ENCODE measurements at regions not wholly inside any gene's neighbourhood (a gene's known extent, or its start where the extent isn't known, plus 50 kb on each side); places are given as distances from the start of the nearest gene placed in this dataset.

GRCh38 chr12:105977236-105977635 is 161.5 kb downstream of the NUAK1 start:
- TF ChIP-seq CTCF (IDR thresholded peaks at IDR 0.05; ENCODE audit: insufficient read depth, low read length), result no peak
- no peak overlapping the region for H3K4me3 ChIP-seq (ENCODE audit: low read depth, low read length)
- DNase-seq (ENCODE audit: low read depth), result no peak

DNA sequence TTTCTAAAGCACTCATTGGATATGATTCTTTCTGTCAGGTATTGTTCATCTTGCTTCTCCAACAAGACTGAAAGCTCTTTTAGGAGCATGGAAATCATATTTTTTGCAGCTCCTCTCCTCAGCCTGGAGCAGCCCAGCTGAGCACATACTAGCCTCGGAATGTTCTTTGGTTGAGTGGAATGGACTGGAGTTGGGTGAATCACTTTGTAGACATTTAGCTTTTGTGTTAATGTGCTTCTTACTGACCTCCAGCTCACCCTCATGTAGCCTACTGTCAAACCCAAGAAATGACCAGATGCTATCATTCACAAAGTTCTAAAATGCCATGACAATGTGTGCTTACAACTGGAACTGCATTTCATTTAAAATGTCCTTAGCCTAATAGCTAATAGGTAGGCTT is 161.1 kb downstream of the NUAK1 start:
- peak; percentile 39 for DNase-seq (ENCODE audit: low read depth)
- H3K4me3 ChIP-seq (ENCODE audit: low read depth, low read length), result no peak overlapping the region
- no peak for TF ChIP-seq CTCF (IDR thresholded peaks at IDR 0.05; ENCODE audit: insufficient read depth, low read length)

DNA sequence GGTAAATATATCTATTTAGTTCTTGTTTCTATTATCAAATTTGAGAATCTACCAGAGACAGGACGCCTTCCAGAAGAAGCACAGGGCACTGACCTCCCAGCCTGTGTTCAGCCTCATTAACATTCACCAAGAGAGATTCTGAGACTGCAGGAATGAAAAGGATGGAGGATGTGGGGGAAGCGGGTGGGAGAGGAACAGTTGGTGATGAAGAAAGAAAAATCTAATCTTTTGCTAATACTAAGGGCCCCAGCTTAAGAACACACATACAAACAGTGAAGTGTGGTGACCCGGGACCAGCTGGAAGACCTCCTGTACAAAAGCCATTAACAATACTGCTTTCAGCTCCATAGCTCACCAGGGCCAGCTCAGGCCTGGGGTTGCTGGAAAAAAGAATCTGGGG is 160.5 kb downstream of the NUAK1 start:
- no peak overlapping the region for H3K4me3 ChIP-seq (ENCODE audit: low read depth, low read length)
- DNase-seq (ENCODE audit: low read depth), result no peak
- TF ChIP-seq CTCF (IDR thresholded peaks at IDR 0.05; ENCODE audit: insufficient read depth, low read length), result no peak

DNA sequence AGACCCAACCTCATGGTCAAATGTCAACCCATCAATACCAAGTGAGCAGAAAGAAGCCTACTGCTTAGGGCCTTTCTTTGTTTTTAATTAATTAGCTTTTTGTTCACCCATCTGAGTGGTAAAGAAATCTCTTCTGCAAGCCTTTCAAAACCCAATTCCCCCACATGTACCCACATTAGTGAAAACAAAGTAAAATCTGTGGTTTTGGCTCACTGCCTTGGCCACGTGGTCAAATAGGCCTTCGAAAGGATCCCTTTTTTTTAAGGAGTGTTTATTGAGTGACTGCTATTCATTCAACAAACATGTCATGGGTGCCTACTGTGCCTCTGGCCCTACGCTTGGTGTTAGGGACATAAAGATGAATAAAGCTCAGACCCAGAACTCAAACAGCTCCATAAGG is 160.1 kb downstream of the NUAK1 start:
- no peak for DNase-seq (ENCODE audit: low read depth)
- TF ChIP-seq CTCF (IDR thresholded peaks at IDR 0.05; ENCODE audit: insufficient read depth, low read length), result no peak
- H3K4me3 ChIP-seq (ENCODE audit: low read depth, low read length), result no peak overlapping the region

DNA sequence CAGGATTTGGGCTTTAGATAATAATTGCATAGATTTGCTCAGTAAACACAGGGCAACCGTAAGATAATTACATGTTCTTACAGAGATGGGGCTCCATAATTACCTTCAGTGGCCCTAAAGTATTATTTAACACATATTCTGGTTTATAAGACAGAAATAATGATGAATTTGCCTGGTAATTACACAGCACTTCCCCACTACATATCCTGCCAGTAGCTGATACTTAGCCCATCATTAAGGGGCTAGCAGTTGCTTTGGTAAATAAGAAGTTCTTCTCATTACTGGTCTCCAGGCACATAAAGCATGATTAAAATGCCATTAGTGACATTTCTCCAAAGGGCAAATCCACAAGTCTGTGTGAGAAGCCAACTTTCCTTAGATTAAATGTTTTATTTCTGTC is 158.7 kb downstream of the NUAK1 start:
- TF ChIP-seq CTCF (IDR thresholded peaks at IDR 0.05; ENCODE audit: insufficient read depth, low read length), result no peak
- H3K4me3 ChIP-seq (ENCODE audit: low read depth, low read length), result no peak overlapping the region
- no peak for DNase-seq (ENCODE audit: low read depth)

DNA sequence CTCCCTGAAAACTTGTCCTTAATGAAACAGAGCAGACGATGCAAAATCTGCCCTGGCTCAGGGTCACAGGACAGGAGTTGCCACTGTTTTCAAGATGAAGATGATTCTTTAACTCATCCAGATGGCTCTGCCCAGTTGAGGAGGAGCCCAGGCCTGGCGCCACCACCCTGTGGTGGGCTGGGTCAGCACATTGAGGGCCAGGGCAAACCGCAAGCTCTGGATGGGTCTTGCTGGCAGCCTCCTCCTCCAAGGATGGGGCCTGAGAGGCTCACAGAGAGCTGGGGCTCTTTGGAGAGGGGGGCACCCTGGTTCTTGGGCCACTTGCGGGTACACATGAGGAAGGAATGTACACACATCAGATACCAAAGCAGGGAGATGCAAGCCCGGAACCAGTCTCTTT is 158.2 kb downstream of the NUAK1 start:
- TF ChIP-seq CTCF (IDR thresholded peaks at IDR 0.05; ENCODE audit: insufficient read depth, low read length), result no peak
- no peak for DNase-seq (ENCODE audit: low read depth)
- no peak overlapping the region for H3K4me3 ChIP-seq (ENCODE audit: low read depth, low read length)

DNA sequence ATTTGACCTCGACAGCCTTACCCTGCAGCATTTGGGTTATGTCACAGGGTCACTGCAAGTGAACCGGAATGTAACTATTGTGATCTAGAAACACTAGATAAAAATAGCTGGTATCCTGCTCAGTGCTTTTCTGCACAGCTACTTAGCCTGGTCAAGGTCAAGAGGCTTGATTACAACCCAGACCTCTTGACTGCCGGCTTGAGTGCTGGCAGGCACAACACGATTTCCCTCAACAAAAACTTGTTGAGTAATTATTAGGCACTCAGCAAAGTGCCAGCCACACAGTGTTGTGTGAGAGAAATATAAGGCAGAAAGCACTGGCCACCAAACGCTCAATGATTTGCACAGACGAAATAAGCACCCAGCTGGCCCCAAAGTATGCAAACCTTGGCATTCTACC is 156.7 kb downstream of the NUAK1 start:
- no peak for DNase-seq (ENCODE audit: low read depth)
- H3K4me3 ChIP-seq (ENCODE audit: low read depth, low read length), result no peak overlapping the region
- TF ChIP-seq CTCF (IDR thresholded peaks at IDR 0.05; ENCODE audit: insufficient read depth, low read length), result no peak

All from fibroblast of the aortic adventitia (primary cell).